K562 (cell line): ENCODE measurements at regions not wholly inside any gene's neighbourhood (a gene's known extent, or its start where the extent isn't known, plus 50 kb on each side); places are given as distances from the start of the nearest gene placed in this dataset.
A peak's percentile ranks its signal among the peaks of the same experiment; 100 is the strongest.
"Not testable (repeated sequence)": the region's sequence is repeated elsewhere in the genome, so short reads cannot be mapped to it uniquely, and the experiment has no call there.

Experiments
- ATAC-seq: fragments of 200-7000 bp; cut with Tn5 transposase; 3 replicates; pipeline ENCODE4 v1.9.1; 2020; ENCODE audit warnings: moderate library complexity
- BruUV-seq: library from RNA; stranded (reverse); fragments of 400-500 nt; replicated peaks from 2 replicates; lab custom pipeline; 2021; lab: Mats Ljungman, UMichigan
- CTCF ChIA-PET: fragments of 300-600 bp; formaldehyde crosslinking; extraction: SDS; loops from one replicate; lab custom pipeline; 2021; ENCODE audit warnings: low intra/inter-chr PET ratio; lab: Yijun Ruan, JAX
- POLR2A ChIA-PET: fragments of 300-600, 350-650 bp; sonication (Branson Sonifier 250); formaldehyde crosslinking; extraction: SDS; loops from one replicate; lab custom pipeline; 2021; ENCODE audit warnings: antibody characterized with exemption, inconsistent platforms; lab: Yijun Ruan, JAX
- DNase-seq, 4 experiments: peaks; one replicate each; pipeline versions ENCODE4 v3.0.0 to v3.0.0-alpha.2; 2011 to 2018; ENCODE audit warnings: low spot score in 3 of 4, mixed read lengths in 3 of 4; ENCODE audit errors: extremely low read depth in 1 of 4
- FAIRE-seq: peaks from 2 replicates; lab custom pipeline; 2011; peaks lifted over from hg19 to GRCh38; lab: Jason Lieb, UNC
- H2AFZ ChIP-seq: 2 replicates; pipeline ENCODE4 v1.6.0; 2011; ENCODE audit warnings: low read depth, low read length, control low read depth, inconsistent platforms
- H3K27ac ChIP-seq: fragments of 200-600 bp; 3 replicates; pipeline ENCODE4 v1.8.0; 2011; ENCODE audit warnings: low read depth, mild to moderate bottlenecking, control low read depth, inconsistent platforms, low read length, moderate library complexity, mixed read lengths; ENCODE audit errors: extremely low read depth
- H3K27me3 ChIP-seq, 2 experiments: fragments of 300-600 bp in 1 of 2; 2 replicates in 1 of 2; 3 replicates in 1 of 2; pipeline versions ENCODE4 v1.6.0 to v1.8.0; 2011; ENCODE audit warnings: inconsistent platforms in 2 of 2, low read length in 2 of 2, mild to moderate bottlenecking in 1 of 2, mixed read lengths in 1 of 2, moderate library complexity in 1 of 2; ENCODE audit not compliant: control insufficient read depth in 2 of 2, insufficient read depth in 2 of 2
- H3K36me3 ChIP-seq: fragments of 300-600 bp; 3 replicates; pipeline ENCODE4 v1.8.0; 2011; ENCODE audit warnings: mild to moderate bottlenecking, low read length, inconsistent platforms; ENCODE audit not compliant: control insufficient read depth, insufficient read depth
- H3K4me1 ChIP-seq, 2 experiments: fragments of 200-600 bp in 1 of 2; replicated peaks in 1 of 2; 2 replicates in 1 of 2; 3 replicates in 1 of 2; pipeline versions ENCODE4 v1.5.1 to v1.8.0; 2011; ENCODE audit warnings: inconsistent platforms in 2 of 2, low read length in 2 of 2, mild to moderate bottlenecking in 1 of 2, mixed read lengths in 1 of 2, moderate library complexity in 1 of 2; ENCODE audit not compliant: control insufficient read depth in 2 of 2, insufficient read depth in 2 of 2
- H3K4me2 ChIP-seq: 2 replicates; pipeline ENCODE4 v1.6.1; 2011; ENCODE audit warnings: low read length, control low read depth, inconsistent platforms, mixed read lengths; ENCODE audit not compliant: insufficient read depth
- H3K4me3 ChIP-seq: fragments of 200-600 bp; sonication (generic), shearing (Covaris generic); 2 replicates; pipeline ENCODE4 v1.5.1; 2016; ENCODE audit warnings: control low read depth, inconsistent platforms
- H3K79me2 ChIP-seq: fragments of 200-600 bp; 3 replicates; pipeline ENCODE4 v1.8.0; 2011; ENCODE audit warnings: low read length, inconsistent platforms; ENCODE audit not compliant: control insufficient read depth, insufficient read depth
- H3K9ac ChIP-seq, 2 experiments: 2 replicates each; pipeline versions ENCODE4 v1.6.0 to v1.6.1; 2011; ENCODE audit warnings: low read depth in 2 of 2, low read length in 2 of 2, control low read depth in 1 of 2, inconsistent platforms in 1 of 2, mild to moderate bottlenecking in 1 of 2, mixed read lengths in 1 of 2; ENCODE audit not compliant: insufficient read depth in 1 of 2
- H3K9me1 ChIP-seq: one replicate; pipeline ENCODE4 v1.6.0; 2011; ENCODE audit warnings: inconsistent platforms, mild to moderate bottlenecking, low read length, moderate library complexity; ENCODE audit not compliant: control insufficient read depth, insufficient read depth
- H3K9me3 ChIP-seq: replicated peaks from 2 replicates; pipeline ENCODE4 v1.5.1; 2011; ENCODE audit warnings: low read depth, low read length, inconsistent platforms; ENCODE audit not compliant: control insufficient read depth, insufficient read depth
- H4K20me1 ChIP-seq: replicated peaks from 2 replicates; pipeline ENCODE4 v1.6.1; 2011; ENCODE audit warnings: low read length, inconsistent platforms, mixed read lengths; ENCODE audit not compliant: control insufficient read depth, insufficient read depth
- ARID1B ChIP-seq: fragments of 450-650 bp; IDR thresholded peaks from 2 replicates; pipeline ENCODE4 v1.6.1; 2016; ENCODE audit warnings: antibody characterized with exemption, mild to moderate bottlenecking, inconsistent platforms
- BCOR ChIP-seq: fragments of 450-650 bp; IDR thresholded peaks from 2 replicates; pipeline ENCODE4 v1.6.1; 2016
- CBFA2T2 ChIP-seq: fragments of 450-650 bp; conservative IDR thresholded peaks from 2 replicates; pipeline ENCODE4 v1.6.1; 2017; ENCODE audit warnings: mild to moderate bottlenecking
- CBFA2T3 ChIP-seq: fragments of 450-650 bp; IDR thresholded peaks from 2 replicates; pipeline ENCODE4 v1.6.1; 2017
- NCOR1 ChIP-seq: fragments of 450-650 bp; IDR thresholded peaks from 2 replicates; pipeline ENCODE4 v1.6.1; 2016; ENCODE audit warnings: mild to moderate bottlenecking, moderate library complexity
- NFIC ChIP-seq: fragments of 450-650 bp; IDR thresholded peaks from 2 replicates; pipeline ENCODE4 v1.6.1; 2017; ENCODE audit warnings: mild to moderate bottlenecking, inconsistent platforms
- SMARCA4 ChIP-seq: fragments of 450-650 bp; IDR thresholded peaks from 2 replicates; pipeline ENCODE4 v1.6.1; 2016
- TAL1 ChIP-seq: fragments of 450-650 bp; IDR thresholded peaks from 2 replicates; pipeline ENCODE4 v1.6.1; 2016; ENCODE audit warnings: mild to moderate bottlenecking
- TEAD4 ChIP-seq, 2 experiments: sonication (generic) in 1 of 2; formaldehyde crosslinking in 1 of 2; IDR thresholded peaks; 2 replicates each; pipeline versions ENCODE4 v1.6.1 to v1.8.0; 2012 to 2022; ENCODE audit warnings: borderline replicate concordance in 1 of 2, inconsistent platforms in 1 of 2, low read length in 1 of 2, mild to moderate bottlenecking in 1 of 2, missing genetic modification reagents in 1 of 2
- TRIM24 ChIP-seq, 2 experiments: fragments of 450-650 bp; IDR thresholded peaks; 2 replicates each; pipeline ENCODE4 v1.6.1; 2016
- YY1 ChIP-seq, 3 experiments: IDR thresholded peaks; 2 replicates each; pipeline ENCODE4 v1.6.1; 2011; ENCODE audit warnings: low read length in 2 of 3, mild to moderate bottlenecking in 2 of 3, moderate library complexity in 2 of 3, borderline replicate concordance in 1 of 3, control low read depth in 1 of 3, low read depth in 1 of 3; ENCODE audit not compliant: insufficient read depth in 3 of 3, insufficient replicate concordance in 2 of 3, control insufficient read depth in 1 of 3, insufficient read length in 1 of 3; ENCODE audit errors: extremely low read depth in 1 of 3
- ZNF384 ChIP-seq: IDR thresholded peaks from 2 replicates; pipeline ENCODE4 v1.6.1; 2012; ENCODE audit warnings: low read depth, low read length, improper control_type of control experiment
- WGBS: fragments of 100-300 bp; shearing (Covaris generic); methylation state at CpG from one replicate; pipeline ENCODE4 v1.1.6; 2016; ENCODE audit warnings: low coverage, mixed read lengths; ENCODE audit not compliant: insufficient coverage; ENCODE audit errors: missing lambda C conversion rate; 5-methylcytosine and 5-hydroxymethylcytosine counted together
- in situ Hi-C: fragments of 300-500 bp; cut with MboI; formaldehyde crosslinking; loops from 4 replicates; pipeline ENCODE4 v1.15.0; 2018; ENCODE audit warnings: inconsistent platforms, mixed read lengths
- intact Hi-C: fragments of 100-400 bp; cut with micrococcal nuclease; formaldehyde crosslinking; loops from 2 replicates; pipeline ENCODE4 v1.14.2; 2022
- TF ChIP-seq, protein P1 (sequence below), 3 experiments: IDR thresholded peaks in 2 of 3; conservative IDR thresholded peaks in 1 of 3; 2 replicates each; pipeline ENCODE4 v1.5.1; 2011 to 2012; ENCODE audit warnings: low read length in 3 of 3, mild to moderate bottlenecking in 3 of 3, control low read depth in 2 of 3, improper control_type of control experiment in 1 of 3, inconsistent platforms in 1 of 3, low read depth in 1 of 3, mixed read lengths in 1 of 3, moderate library complexity in 1 of 3; ENCODE audit not compliant: insufficient read depth in 2 of 3

DNA sequence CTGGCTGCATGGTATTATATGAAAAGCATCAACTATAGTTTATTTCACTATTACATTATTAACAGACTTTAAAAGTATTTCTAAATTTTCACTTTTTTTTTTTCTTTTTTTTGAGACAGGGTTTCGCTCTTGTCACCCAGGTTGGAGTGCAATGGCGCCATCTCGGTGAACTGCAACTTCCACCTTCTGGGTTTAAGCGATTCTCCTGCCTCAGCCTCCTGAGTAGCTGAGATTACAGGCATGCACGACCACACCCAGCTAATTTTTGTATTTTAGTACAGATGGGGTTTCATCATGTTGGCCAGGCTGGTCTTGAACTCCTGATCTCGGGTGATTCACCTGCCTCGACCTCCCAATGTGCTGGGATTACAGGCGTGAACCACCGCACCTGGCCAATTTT, 115.4 kb upstream of the SPOPL start:
- H3K36me3 ChIP-seq; H3K4me1 ChIP-seq; CTCF ChIA-PET; H3K27me3 ChIP-seq; H3K4me3 ChIP-seq; H3K4me2 ChIP-seq; in situ Hi-C loops; H3K9me3 ChIP-seq; H3K9ac ChIP-seq; H3K79me2 ChIP-seq; H4K20me1 ChIP-seq; H2AFZ ChIP-seq; POLR2A ChIA-PET; intact Hi-C loops; BruUV-seq; H3K27ac ChIP-seq; H3K9me1 ChIP-seq; TF ChIP-seq TEAD4 (CRISPR knock-in tag; IDR thresholded peaks at IDR 0.05; ENCODE audit: borderline replicate concordance): not testable (repeated sequence)
- ATAC-seq: peak; percentile 75
- peak; percentile 80 for FAIRE-seq
- peak in 1 of 4 experiments; percentile 55 for DNase-seq
- WGBS: 9% methylated on average over 9 of the region's 9 CpGs
- TF ChIP-seq SMARCA4: peak; percentile 69
- TF ChIP-seq TAL1: peak; percentile 77
- 0 out of 2 replicates have a peak, but pooled peaks have one; percentile 20 for TF ChIP-seq ZNF384
- TF ChIP-seq, protein P1, sequence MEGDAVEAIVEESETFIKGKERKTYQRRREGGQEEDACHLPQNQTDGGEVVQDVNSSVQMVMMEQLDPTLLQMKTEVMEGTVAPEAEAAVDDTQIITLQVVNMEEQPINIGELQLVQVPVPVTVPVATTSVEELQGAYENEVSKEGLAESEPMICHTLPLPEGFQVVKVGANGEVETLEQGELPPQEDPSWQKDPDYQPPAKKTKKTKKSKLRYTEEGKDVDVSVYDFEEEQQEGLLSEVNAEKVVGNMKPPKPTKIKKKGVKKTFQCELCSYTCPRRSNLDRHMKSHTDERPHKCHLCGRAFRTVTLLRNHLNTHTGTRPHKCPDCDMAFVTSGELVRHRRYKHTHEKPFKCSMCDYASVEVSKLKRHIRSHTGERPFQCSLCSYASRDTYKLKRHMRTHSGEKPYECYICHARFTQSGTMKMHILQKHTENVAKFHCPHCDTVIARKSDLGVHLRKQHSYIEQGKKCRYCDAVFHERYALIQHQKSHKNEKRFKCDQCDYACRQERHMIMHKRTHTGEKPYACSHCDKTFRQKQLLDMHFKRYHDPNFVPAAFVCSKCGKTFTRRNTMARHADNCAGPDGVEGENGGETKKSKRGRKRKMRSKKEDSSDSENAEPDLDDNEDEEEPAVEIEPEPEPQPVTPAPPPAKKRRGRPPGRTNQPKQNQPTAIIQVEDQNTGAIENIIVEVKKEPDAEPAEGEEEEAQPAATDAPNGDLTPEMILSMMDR (IDR thresholded peaks at IDR 0.05 in 2 of 3, conservative IDR thresholded peaks at IDR 0.05 in 1 of 3; ENCODE audit: insufficient read depth in 2 of 3, low read depth in 1 of 3, low read length in 3 of 3): peak; percentile 15 to 43 (median 34); a peak in 4 of 6 replicates
- peak; percentile 55 for TF ChIP-seq TEAD4 (IDR thresholded peaks at IDR 0.05; ENCODE audit: low read length)
- TF ChIP-seq TRIM24 (IDR thresholded peaks at IDR 0.05): peak; percentile 69 to 71; a peak in 3 of 4 replicates
- peak; percentile 84 for TF ChIP-seq CBFA2T3
- TF ChIP-seq NCOR1: peak; percentile 44
- TF ChIP-seq BCOR: 0 out of 2 replicates have a peak, but pooled peaks have one; percentile 12
- peak in 1 of 3 experiments; percentile 32 for TF ChIP-seq YY1 (IDR thresholded peaks at IDR 0.05; ENCODE audit: borderline replicate concordance in 1 of 3, control insufficient read depth in 1 of 3, extremely low read depth in 1 of 3, insufficient read depth in 3 of 3, insufficient read length in 1 of 3, insufficient replicate concordance in 2 of 3, low read depth in 1 of 3, low read length in 2 of 3)
- TF ChIP-seq CBFA2T2: peak; percentile 65
- TF ChIP-seq ARID1B: peak; percentile 69
- peak; percentile 31; the same call in 1 of the 2 replicates for TF ChIP-seq NFIC
